GM19395 (cell line): ENCODE measurements at regions not wholly inside any gene's neighbourhood (a gene's known extent, or its start where the extent isn't known, plus 50 kb on each side); places are given as distances from the start of the nearest gene placed in this dataset.
A peak's percentile ranks its signal among the peaks of the same experiment; 100 is the strongest.
"Not testable (repeated sequence)": the region's sequence is repeated elsewhere in the genome, so short reads cannot be mapped to it uniquely, and the experiment has no call there.

Source experiments
- ATAC-seq: cut with Tn5 transposase; IDR thresholded peaks from one replicate; pipeline ENCODE4 v1.9.1; 2021; ENCODE audit warnings: mild to moderate bottlenecking, moderate library complexity; ENCODE audit not compliant: unreplicated experiment

- ATAC-seq = no peak
Observed at GRCh38 chrX:34406580-34406979, 250.5 kb downstream of the TMEM47 start.

DNA sequence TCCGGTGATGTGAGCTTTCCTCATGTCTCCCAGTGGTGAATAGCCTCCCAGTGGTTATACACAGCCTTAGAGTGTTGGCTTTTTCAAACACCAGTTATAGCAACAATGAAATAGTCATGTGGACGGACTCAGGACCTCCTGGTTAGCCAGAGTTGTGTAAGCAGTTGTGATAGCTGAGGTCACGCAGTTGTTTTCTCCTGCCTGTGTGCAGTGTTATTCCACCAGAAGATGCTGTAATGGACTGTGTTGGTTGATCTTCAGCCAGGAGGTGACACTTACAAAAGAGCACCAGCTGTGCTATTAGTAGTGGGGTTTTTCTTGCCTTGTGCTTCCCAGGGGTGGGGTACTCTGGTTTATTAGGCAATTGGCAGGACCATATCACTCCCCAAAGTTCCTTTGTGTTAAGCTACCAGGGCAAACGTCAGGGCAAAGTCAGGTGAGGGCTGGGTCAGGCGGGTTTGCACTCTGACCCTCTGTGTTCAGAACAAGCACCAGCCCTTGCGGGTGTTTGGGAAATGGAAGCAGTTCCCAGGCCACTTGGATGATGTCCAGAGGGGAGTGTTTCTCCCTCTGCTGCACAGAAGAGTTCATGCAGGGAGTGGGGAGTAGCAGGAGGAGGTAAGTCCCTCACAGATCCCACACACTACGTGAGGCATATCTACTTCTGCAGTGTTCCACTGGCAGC, 252.6 kb downstream of the TMEM47 start:
- no peak for ATAC-seq

DNA sequence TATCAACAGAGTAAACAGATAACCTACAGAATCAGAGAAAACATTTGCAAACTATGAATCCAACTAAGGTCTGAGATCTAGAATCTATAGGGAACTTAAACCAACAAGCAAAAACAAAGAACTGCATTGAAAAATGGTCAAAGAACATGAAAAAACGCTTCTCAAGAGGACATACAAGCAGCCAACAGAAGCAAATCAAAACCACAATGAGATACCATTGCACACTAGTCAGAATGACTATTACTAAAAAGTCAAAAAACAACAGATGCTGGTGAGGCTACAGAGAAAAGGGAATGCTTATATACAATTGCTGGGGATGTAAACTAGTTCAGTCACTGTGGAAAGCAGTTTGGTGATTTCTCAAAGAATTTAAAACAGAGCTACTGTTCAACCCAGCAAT, 255.7 kb downstream of the TMEM47 start:
- no peak for ATAC-seq

GRCh38 chrX:34382416-34382815, 250.3 kb upstream of the FAM47A start:
- no peak for ATAC-seq

- ATAC-seq = no peak
Observed at GRCh38 chrX:34381241-34381640, 249.1 kb upstream of the FAM47A start.

GRCh38 chrX:34379891-34380290, 247.8 kb upstream of the FAM47A start:
- no peak for ATAC-seq

GRCh38 chrX:34377645-34378044, 245.5 kb upstream of the FAM47A start:
- no peak for ATAC-seq

DNA sequence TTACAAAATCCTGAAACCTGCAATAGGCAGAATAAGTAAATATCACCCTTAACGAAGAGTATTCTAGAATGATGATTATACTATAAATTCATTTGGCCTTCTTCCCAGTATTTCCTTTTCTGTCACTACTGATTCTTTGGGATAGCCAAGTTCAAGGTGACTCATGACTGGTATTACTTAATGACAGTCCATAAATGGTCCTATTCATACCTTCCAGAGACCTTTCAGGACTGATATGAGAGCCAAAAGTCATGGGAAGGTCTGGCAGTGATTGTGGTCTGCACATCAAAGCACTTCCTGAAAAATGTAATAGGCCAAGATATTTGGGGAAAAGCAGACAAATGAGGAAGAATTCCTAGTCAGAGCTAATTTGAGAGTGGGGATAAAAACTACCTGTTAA, 239.6 kb upstream of the FAM47A start:
- no peak for ATAC-seq

GRCh38 chrX:34365471-34365870, 233.4 kb upstream of the FAM47A start:
- no peak for ATAC-seq

GRCh38 chrX:34350561-34351335, 218.6 kb upstream of the FAM47A start:
- no peak for ATAC-seq

GRCh38 chrX:34343001-34343400, 210.9 kb upstream of the FAM47A start:
- ATAC-seq = no peak

GRCh38 chrX:34341814-34342213, 209.7 kb upstream of the FAM47A start:
- no peak for ATAC-seq

- no peak for ATAC-seq
Observed at GRCh38 chrX:34341258-34341657, 209.1 kb upstream of the FAM47A start.

DNA sequence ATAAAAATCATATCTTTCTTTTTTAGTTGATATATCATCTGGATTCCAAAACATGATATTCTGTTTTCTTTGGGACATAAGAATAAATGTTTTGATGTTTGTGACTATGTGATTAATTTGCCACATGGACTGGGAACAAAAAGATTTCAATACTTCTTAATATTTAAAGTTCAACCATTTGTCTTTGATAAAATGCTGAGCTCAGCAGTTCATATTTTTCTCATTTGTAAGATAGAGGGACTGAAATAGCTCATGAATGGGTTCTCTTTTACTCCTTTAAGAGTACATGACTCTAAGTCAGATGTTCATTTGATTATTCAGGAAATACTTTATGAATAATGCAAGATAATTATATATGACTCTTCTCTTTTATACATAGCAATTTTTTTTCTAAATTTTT, 205.9 kb upstream of the FAM47A start:
- ATAC-seq = no peak

DNA sequence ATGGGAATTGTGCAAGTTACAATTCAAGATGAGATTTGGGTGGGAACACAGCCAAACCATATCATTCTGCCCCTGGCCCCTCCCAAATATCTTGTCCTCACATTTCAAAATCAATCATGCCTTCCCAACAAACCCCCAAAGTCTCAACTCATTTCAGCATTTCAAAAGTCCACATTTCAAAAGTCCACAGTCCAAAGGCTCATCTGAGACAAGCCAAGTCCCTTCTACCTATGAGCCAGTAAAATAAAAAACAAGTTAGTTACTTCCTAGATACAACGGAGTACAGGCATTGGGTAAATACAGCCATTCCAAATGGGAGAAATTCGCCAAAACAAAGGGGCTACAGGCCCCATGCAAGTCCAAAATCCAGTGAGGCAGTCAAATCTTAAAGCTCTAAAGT, 203.3 kb upstream of the FAM47A start:
- ATAC-seq = not testable (repeated sequence)

DNA sequence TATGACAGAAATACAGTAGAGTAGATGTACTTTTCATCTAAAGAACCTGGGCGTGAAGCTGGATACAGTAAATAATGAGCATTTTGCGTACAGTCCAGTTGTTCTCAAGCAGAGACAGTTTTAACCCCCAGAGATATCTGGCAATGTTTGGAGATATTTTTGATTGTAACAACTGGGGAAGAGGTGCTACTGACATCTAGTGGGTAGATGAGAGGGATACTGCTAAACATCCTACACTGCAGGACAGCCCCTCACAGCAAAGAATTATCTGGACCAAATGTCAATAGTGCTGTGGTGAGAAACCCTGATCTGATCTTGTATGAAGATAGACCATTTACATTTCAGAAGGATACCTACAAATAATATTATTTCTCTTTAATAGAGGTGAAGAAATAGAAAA, 200.2 kb upstream of the FAM47A start:
- ATAC-seq = no peak

GRCh38 chrX:34325460-34325859, 193.3 kb upstream of the FAM47A start:
- no peak for ATAC-seq

DNA sequence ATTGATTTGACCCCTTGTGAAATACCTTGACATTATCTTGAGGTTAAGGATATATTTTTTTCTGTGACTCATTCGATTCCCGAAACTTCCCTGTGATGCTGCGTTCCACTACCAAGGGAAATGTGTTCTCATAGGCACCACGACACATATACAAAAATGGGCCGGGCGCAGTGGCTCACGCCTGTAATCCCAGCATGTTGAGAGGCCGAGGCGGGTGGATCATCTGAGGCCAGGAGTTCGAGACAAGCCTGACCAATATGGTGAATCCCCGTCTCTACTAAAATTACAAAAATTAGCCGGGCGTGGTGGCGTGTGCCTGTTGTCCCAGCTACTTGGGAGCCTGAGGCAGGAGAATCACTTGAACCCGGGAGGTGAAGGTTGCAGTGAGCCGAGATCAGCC, 188.3 kb upstream of the FAM47A start:
- ATAC-seq = not testable (repeated sequence)

- ATAC-seq = peak; percentile 73
Observed at GRCh38 chrX:34300871-34301270, 168.8 kb upstream of the FAM47A start.

GRCh38 chrX:34299451-34299967, 167.4 kb upstream of the FAM47A start:
- ATAC-seq = no peak

- no peak for ATAC-seq
Observed at GRCh38 chrX:34294665-34295064, 162.6 kb upstream of the FAM47A start.

GRCh38 chrX:34288782-34289181, 156.7 kb upstream of the FAM47A start:
- no peak for ATAC-seq
